GM21576 (cell line): ENCODE measurements at regions not wholly inside any gene's neighbourhood (a gene's known extent, or its start where the extent isn't known, plus 50 kb on each side); places are given as distances from the start of the nearest gene placed in this dataset.

Experiments
- ATAC-seq: cut with Tn5 transposase; IDR thresholded peaks from one replicate; pipeline ENCODE4 v1.9.1; 2021; ENCODE audit warnings: mild to moderate bottlenecking, moderate library complexity; ENCODE audit not compliant: unreplicated experiment

DNA sequence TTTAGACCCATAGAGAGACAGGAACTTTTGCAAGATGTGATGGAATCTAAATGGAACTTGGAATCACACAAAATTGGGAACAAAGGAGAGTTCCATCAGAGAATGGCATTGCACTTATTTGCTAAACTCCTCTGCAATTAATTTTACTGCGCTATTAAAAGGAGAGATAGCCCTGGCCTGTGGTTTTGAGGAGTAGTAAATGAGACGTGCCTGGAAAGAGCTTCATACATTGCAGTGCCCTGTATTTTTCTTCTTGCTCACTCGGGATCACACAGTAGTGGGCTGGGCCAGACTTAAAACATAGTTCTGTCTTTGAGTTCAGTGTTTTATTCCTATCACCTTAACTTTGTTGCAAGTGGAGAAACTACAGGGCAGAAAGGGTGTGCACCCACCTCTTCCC, 94.4 kb upstream of the SLC27A6 start:
- no peak for ATAC-seq

DNA sequence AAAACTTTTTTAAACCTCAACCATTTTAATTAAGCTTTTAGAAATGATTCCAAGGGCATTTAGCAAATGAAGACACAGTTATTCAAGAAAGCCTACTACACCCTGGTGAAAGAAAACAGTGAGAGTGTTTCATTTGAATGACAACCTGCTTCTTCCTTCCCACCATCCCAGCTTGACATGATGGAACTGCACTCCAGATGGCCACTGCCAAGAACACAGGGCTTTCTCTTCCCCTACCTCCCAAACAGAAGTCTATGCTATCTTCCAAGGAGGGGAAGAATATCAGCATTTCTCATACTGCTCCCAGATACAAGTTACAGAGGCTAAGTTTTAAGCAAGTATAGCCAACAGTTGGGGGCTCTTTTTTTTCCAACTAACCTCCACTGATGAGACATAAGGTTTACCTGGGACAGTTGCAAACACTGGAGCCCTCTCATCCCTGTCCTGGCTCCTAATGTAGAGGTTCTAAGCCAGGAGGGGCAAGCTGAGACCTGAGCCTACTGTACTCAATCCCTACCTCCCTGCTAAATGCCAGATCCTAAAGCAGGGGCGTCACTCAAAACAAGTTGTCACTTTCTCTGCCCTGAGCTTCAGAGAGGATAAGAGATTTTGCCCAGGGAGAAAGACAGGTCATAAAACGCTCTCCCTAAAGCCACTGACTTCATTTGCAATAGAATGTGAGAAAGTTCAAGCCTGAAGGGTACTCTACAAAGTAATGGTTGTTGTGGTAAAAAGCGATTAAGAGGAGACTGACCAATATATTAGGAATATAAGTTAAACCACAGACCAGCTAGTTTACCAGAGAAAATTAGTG, 88.5 kb upstream of the SLC27A6 start:
- no peak for ATAC-seq

DNA sequence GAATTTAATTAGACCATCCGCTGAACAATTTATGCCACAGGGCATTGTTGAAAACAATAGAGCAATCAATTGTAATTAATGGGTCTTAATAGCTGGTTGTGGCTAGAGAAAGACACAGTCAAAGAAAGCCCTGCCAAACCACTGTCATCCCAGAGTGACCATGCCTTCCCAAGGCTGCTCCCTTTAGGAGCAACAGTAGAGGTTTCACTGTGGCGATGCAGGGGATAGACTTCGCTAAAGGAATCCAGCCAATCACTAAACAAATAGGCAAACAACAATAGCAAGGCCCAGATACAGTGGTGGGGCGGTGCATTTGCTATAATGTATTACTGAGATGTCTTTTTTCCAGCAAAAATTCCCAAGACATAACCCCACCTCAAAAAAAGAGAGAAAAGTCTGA, 87.8 kb upstream of the SLC27A6 start:
- ATAC-seq, result no peak

GRCh38 chr5:128881502-128882018, 83.7 kb upstream of the SLC27A6 start:
- no peak for ATAC-seq

DNA sequence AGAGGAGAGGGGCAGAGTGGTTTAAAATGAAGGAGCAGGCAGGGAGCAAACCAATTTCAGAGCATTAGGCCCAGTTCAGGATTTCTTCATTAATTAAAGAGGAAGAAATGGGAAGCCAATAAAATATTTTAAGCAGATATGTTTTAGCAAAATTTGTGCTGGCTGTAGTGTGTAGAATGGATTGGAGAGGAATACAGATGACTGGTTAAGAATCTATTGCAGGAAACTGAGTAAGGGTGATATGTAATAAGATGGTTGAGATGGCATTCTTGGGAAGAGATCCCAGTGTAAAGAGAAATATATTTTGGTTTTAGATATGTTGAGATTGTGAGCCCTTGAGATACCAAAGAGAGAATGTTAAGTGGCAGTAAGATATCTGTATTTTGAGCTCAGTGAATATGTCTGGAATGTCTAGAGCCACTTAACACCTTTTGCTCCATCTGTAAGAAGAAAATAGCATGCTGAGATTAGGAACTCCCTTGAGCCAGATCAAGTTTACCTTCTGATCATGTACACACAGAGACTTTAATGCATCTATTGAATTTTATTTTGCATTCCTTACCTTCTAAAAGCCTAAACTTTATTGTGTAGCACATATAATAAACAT, 79.5 kb upstream of the SLC27A6 start:
- ATAC-seq, result no peak

DNA sequence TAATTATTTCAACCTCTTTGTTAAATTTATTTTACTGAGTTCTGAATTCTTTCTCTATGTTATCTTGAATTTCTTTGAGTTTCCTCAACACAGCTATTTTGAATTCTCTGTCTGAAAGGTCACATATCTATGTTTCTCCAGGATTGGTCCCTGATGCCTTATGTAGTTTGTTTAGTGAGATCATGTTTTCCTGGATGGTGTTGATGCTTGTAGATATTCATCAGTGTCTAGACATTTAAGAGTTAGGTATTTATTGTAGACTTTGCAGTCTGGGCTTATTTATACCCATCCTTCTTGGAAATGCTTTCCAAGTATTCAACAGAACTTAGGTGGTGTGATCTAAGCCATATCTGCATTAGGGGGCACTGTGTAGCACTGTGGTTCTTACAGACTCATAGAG, 70.2 kb upstream of the SLC27A6 start:
- no peak for ATAC-seq

DNA sequence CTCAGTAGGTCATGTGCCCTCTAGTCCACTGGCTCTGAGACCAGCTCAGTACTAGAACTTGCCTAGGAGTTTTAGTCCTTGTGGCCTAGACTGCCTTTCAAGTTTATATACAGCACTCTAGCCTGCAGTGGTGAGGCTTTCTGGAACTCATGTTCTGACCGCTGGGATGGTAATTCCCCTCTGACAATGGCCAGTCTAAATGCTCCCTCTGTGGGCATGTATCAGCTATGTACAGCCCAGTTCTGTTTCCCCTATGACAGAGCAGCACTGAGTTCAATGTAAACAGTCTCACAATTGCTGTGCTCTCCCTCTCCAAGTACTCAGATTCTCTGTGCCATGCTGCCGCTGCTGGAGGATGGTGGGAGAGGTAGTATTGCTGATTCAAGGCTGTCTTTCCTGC, 68.6 kb upstream of the SLC27A6 start:
- no peak for ATAC-seq

- no peak for ATAC-seq
These were observed 61.7 kb upstream of the SLC27A6 start for GRCh38 chr5:128903550-128903949.

DNA sequence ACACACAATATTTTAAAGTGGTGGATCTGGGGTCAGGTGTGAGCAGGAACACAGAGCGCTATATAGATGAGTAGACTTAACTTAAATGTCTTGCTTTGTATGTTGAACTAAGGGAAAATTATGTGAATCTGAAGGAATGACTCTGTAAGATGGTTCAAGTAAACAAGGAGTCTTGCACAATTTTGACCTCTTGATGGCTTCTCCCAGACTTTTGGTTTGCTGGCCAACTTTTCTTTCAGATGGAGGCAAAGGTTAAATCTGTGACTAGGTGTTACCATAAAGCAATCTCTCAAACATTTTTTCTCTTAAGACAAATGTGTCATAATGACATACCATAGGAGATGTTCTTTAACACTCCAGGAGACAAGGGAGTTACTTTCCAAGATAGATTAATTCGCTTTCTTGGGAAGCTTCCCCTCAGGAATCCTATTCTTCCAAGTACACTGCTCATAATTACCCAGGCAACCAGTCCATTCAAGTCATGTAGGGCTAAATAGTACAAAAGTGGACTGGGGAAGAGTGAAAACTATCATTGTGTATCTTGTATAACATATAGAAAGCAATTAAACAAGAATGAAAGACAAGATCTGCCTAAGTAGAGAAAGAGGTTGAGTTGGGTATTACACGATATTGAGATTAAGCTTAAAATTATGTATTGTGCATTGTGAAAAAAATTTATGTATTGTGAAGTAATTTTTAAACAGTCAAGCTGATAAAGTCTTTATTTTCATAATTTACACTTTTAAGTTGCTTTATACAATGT, 60.3 kb upstream of the SLC27A6 start:
- peak; percentile 7 for ATAC-seq

GRCh38 chr5:128905568-128906110, 59.6 kb upstream of the SLC27A6 start:
- peak; percentile 93 for ATAC-seq

- no peak for ATAC-seq
These were observed 51.7 kb upstream of the SLC27A6 start for GRCh38 chr5:128913551-128913950.
